SK-MEL-5 (cell line): ENCODE measurements at regions not wholly inside any gene's neighbourhood (a gene's known extent, or its start where the extent isn't known, plus 50 kb on each side); places are given as distances from the start of the nearest gene placed in this dataset.
"Not testable (repeated sequence)": the region's sequence is repeated elsewhere in the genome, so short reads cannot be mapped to it uniquely, and the experiment has no call there.

ENCODE experiments used
- DNase-seq: peaks from one replicate; pipeline ENCODE4 v3.0.0-alpha.2; 2016; ENCODE audit warnings: low read depth, low spot score
- in situ Hi-C: cut with HindIII; loops from 2 replicates; pipeline ENCODE4 v1.10.0; 2016; ENCODE audit warnings: low sequenced_read_pairs, high pct_unique_total_duplicates, low pct_unique_long_range_greater_than_20kb
- small RNA-seq, 2 experiments: library from RNA; depleted of rRNA; stranded (forward); fragments of <200 nt; gene quantifications; one replicate each; pipeline ENCODE3, GENCODE V24; 2014

DNA sequence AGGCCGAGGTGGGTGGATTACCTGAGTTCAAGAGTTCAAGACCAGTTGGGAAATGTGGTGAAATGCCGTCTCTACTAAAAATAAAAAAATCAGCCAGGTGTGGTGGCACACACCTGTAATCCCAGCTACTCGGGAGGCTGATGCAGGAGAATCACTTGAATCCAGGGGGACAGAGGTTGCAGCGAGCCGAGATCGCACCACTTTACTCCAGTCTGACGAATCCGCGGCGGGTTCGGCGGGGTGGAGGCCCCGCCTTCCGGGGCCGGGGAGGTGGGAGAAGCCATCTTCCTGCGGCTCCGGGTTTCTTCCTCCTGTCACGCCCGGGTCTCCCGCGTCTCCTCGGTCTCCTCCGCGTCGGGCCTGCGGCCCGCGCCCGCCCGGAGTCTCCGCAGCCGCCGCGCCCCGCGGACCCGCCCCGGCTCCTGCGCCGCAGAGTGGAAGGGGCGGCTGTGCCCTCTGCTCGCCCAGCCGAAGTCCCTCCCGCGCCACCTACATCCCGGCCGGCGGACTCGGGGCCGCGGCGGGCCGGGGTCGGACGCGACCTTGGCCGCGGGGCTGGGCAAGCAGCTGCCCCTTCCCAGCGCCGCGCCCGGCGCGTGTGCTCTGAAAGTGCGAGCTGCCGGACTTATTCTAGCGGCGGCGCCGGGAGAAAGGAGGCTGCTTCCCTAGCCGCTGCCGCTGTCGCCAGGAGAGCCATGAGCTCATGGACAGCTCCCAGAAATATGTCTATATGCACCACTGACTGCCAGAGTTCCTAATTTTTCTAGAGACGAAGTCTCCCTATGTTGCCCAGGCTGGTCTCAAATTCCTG lies 97.2 kb downstream of the LAT start:
- in situ Hi-C loops = not testable (repeated sequence)

DNA sequence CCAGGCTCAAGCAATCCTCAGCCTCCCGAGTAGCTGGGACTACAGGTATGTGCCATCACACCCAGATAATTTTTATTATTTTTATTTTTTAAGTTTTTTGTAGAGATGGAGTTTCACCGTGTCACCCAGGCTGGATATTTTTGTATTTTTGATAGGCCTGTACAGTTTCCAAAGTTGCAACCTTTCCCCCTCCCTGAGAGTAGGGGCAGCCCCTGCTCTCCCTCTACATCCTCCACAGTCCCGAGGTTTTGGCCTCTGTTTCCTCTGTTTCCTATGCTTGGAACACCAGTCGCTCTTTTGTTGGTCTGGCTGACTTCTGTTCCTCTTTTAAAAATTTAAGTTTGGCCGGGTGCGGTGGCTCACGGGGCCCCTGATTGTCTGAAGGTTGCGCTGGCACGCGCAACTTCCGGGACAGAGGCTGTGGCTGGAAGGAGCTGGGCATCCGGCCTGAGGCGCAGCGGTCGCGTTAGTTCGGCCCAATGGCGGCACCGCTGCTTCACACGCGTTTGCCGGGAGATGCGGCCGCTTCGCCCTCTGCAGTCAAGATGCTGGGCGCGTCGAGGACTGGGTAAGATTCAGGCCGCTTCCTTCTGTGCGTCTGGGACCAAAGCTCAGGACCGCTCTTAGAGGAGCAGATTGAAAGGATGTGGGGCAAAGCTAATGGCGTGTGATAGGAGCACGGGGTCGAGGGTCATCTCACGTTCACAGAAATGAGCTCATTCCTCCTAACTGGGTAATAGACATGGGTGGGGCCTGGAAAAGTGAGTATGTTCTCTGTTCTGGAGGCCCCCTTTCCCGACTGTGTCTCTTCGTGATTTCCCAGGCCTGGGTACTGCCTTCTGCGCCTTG lies 89.9 kb downstream of the LAT start:
- DNase-seq, in situ Hi-C loops: not testable (repeated sequence)

More for the DNA sequence above, 97.2 kb downstream of the LAT start:
- DNase-seq = not testable (repeated sequence)

DNA sequence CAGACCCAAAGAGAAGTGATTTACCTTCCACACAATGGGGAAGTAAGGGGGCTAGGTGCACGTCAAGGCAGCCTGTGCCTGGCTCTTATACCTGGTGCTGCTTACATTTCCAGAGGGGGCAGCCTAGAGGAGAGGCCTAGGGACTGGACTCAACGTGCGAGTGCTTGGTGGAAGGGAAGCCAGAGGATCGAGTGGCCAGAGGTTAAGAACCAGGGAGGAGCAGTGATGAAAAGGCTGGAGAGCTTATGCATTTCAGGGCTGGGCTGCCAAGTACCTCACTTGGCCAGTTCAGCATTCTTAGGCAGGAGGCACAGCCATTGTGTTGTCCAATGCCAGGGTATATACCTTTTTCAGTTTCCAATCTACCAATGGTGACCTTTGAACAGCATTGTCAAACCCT lies 77.4 kb downstream of the LAT start:
- in situ Hi-C loops, DNase-seq: not testable (repeated sequence)

DNA sequence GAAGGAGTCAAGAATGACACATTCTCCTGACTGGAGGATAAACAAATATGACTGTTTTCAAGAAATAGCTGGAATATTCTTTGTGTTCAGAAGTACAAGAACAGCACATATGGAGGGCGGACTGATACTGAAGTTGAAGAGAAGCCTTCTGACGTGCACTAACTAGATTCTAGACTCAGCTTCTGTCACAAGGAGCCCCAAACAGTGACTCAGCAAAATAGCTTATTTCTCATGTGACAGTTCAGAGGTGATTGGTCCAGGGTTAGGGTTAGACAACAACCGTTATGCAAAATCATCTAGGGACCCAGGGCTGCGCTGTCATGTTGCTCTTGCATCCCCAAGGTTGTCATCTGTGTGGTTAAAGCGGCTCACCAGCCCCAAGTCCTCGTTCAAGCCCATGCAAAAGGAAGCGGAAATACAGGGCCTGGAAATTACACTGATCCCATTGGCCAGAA lies 76.6 kb downstream of the LAT start:
- DNase-seq, in situ Hi-C loops: not testable (repeated sequence)

DNA sequence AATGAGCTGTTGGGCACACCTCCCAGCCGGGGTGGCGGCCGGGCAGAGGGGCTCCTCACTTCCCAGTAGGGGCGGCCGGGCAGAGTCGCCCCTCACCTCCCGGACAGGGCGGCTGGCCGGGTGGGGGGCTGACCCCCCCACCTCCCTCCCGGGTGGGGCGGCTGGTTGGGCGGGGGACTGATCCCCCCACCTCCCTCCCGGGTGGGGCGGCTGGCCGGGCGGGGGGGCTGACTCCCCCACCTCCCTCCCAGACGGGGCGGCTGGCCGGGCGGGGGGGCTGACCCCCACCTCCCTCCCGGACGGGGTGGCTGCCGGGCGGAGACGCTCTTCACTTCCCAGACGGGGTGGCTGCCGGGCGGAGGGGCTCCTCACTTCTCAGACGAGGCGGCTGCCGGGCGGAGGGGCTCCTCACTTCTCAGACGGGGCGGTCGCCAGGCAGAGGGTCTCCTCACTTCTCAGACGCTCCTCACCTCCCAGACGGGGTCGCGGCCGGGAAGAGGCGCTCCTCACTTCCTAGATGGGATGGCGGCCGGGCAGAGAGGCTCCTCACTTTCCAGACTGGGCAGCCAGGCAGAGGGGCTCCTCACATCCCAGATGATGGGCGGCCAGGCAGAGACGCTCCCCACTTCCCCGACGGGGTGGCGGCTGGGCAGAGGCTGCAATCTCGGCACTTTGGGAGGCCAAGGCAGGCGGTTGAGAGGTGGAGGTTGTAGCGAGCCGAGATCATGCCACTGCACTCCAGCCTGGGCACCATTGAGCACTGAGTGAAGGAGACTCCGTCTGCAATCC lies 75.4 kb downstream of the LAT start:
- in situ Hi-C loops, DNase-seq: not testable (repeated sequence)

DNA sequence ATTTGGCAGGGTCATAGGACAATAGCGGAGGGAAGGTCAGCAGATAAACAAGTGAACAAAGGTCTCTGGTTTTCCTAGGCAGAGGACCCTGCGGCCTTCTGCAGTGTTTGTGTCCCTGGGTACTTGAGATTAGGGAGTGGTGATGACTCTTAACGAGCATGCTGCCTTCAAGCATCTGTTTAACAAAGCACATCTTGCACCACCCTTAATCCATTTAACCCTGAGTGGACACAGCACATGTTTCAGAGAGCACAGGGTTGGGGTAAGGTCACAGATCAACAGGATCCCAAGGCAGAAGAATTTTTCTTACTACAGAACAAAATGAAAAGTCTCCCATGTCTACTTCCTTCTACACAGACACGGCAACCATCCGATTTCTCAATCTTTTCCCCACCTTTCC lies 74.7 kb downstream of the LAT start:
- DNase-seq, in situ Hi-C loops: not testable (repeated sequence)

Small RNA genes lying in the stretch of these regions (small RNA-seq; reads per million reads assigned to genes)
- gene AC025279.1 (0 reads per million in 2 experiments), gene SNX29P2 (0 reads per million in 2 experiments)
